ENCODE measurements at regions not wholly inside any gene's neighbourhood (a gene's known extent, or its start where the extent isn't known, plus 50 kb on each side); places are given as distances from the start of the nearest gene placed in this dataset.
"Not testable (repeated sequence)": the region's sequence is repeated elsewhere in the genome, so short reads cannot be mapped to it uniquely, and the experiment has no call there.

- not testable (repeated sequence) for H3K36me3 ChIP-seq (ENCODE audit: control insufficient read depth, insufficient read depth, low read length); H3K4me1 ChIP-seq (ENCODE audit: control insufficient read depth, insufficient read depth, low read length, poor library complexity, severe bottlenecking); H3K27ac ChIP-seq (ENCODE audit: low read depth, low read length, severe bottlenecking); H3K4me3 ChIP-seq (ENCODE audit: extremely low read depth, insufficient read depth, low read length, poor library complexity, severe bottlenecking); H3K9me3 ChIP-seq (ENCODE audit: control insufficient read depth, low read length)
- 85 to 86% methylated on average over 3 to 4 of the region's 6 CpGs for WGBS, 2 experiments (ENCODE audit: insufficient coverage in 2 of 2)
Observed at GRCh38 chr17:20666689-20667088, 87.2 kb downstream of the CDRT15L2 start.

- no CpG with 5 or more reads among the region's 2 CpGs for WGBS, 2 experiments (ENCODE audit: insufficient coverage in 2 of 2)
- H3K9me3 ChIP-seq (ENCODE audit: control insufficient read depth, low read length); H3K36me3 ChIP-seq (ENCODE audit: control insufficient read depth, insufficient read depth, low read length); H3K27ac ChIP-seq (ENCODE audit: low read depth, low read length, severe bottlenecking); H3K4me1 ChIP-seq (ENCODE audit: control insufficient read depth, insufficient read depth, low read length, poor library complexity, severe bottlenecking); H3K4me3 ChIP-seq (ENCODE audit: extremely low read depth, insufficient read depth, low read length, poor library complexity, severe bottlenecking): not testable (repeated sequence)
Observed at GRCh38 chr17:20667712-20668111, 88.2 kb downstream of the CDRT15L2 start.

GRCh38 chr17:20668316-20668715, 88.8 kb downstream of the CDRT15L2 start:
- not testable (repeated sequence) for H3K4me3 ChIP-seq (ENCODE audit: extremely low read depth, insufficient read depth, low read length, poor library complexity, severe bottlenecking); H3K4me1 ChIP-seq (ENCODE audit: control insufficient read depth, insufficient read depth, low read length, poor library complexity, severe bottlenecking); H3K36me3 ChIP-seq (ENCODE audit: control insufficient read depth, insufficient read depth, low read length); H3K9me3 ChIP-seq (ENCODE audit: control insufficient read depth, low read length); H3K27ac ChIP-seq (ENCODE audit: low read depth, low read length, severe bottlenecking)
- WGBS, 2 experiments (ENCODE audit: insufficient coverage in 2 of 2): no CpG with 5 or more reads among the region's 4 CpGs

- H3K4me1 ChIP-seq (ENCODE audit: control insufficient read depth, insufficient read depth, low read length, poor library complexity, severe bottlenecking); H3K4me3 ChIP-seq (ENCODE audit: extremely low read depth, insufficient read depth, low read length, poor library complexity, severe bottlenecking); H3K36me3 ChIP-seq (ENCODE audit: control insufficient read depth, insufficient read depth, low read length); H3K9me3 ChIP-seq (ENCODE audit: control insufficient read depth, low read length); H3K27ac ChIP-seq (ENCODE audit: low read depth, low read length, severe bottlenecking): not testable (repeated sequence)
Observed at GRCh38 chr17:20668868-20669267, 89.3 kb downstream of the CDRT15L2 start.

- not testable (repeated sequence) for H3K9me3 ChIP-seq (ENCODE audit: control insufficient read depth, low read length); H3K27ac ChIP-seq (ENCODE audit: low read depth, low read length, severe bottlenecking); H3K4me3 ChIP-seq (ENCODE audit: extremely low read depth, insufficient read depth, low read length, poor library complexity, severe bottlenecking); H3K4me1 ChIP-seq (ENCODE audit: control insufficient read depth, insufficient read depth, low read length, poor library complexity, severe bottlenecking); H3K36me3 ChIP-seq (ENCODE audit: control insufficient read depth, insufficient read depth, low read length)
- no CpG with 5 or more reads among the region's 3 CpGs for WGBS, 2 experiments (ENCODE audit: insufficient coverage in 2 of 2)
Observed at GRCh38 chr17:20670506-20670905, 91.0 kb downstream of the CDRT15L2 start.

- WGBS, 2 experiments (ENCODE audit: insufficient coverage in 2 of 2): no CpG with 5 or more reads among the region's 2 CpGs
- not testable (repeated sequence) for H3K4me1 ChIP-seq (ENCODE audit: control insufficient read depth, insufficient read depth, low read length, poor library complexity, severe bottlenecking); H3K36me3 ChIP-seq (ENCODE audit: control insufficient read depth, insufficient read depth, low read length); H3K4me3 ChIP-seq (ENCODE audit: extremely low read depth, insufficient read depth, low read length, poor library complexity, severe bottlenecking); H3K9me3 ChIP-seq (ENCODE audit: control insufficient read depth, low read length); H3K27ac ChIP-seq (ENCODE audit: low read depth, low read length, severe bottlenecking)
Observed at GRCh38 chr17:20674374-20674773, 94.8 kb downstream of the CDRT15L2 start.

- H3K27ac ChIP-seq (ENCODE audit: low read depth, low read length, severe bottlenecking): not testable (repeated sequence)
- no CpG with 5 or more reads among the region's 2 CpGs for WGBS, 2 experiments (ENCODE audit: insufficient coverage in 2 of 2)
Observed at GRCh38 chr17:20675707-20676106, 96.2 kb downstream of the CDRT15L2 start.

GRCh38 chr17:20676656-20677055, 97.1 kb downstream of the CDRT15L2 start:
- not testable (repeated sequence) for H3K4me1 ChIP-seq (ENCODE audit: control insufficient read depth, insufficient read depth, low read length, poor library complexity, severe bottlenecking); H3K27ac ChIP-seq (ENCODE audit: low read depth, low read length, severe bottlenecking); H3K36me3 ChIP-seq (ENCODE audit: control insufficient read depth, insufficient read depth, low read length); H3K9me3 ChIP-seq (ENCODE audit: control insufficient read depth, low read length); H3K4me3 ChIP-seq (ENCODE audit: extremely low read depth, insufficient read depth, low read length, poor library complexity, severe bottlenecking)
- no CpG with 5 or more reads among the region's 1 CpG for WGBS, 2 experiments (ENCODE audit: insufficient coverage in 2 of 2)

More at GRCh38 chr17:20675707-20676106, 96.2 kb downstream of the CDRT15L2 start:
- not testable (repeated sequence) for H3K9me3 ChIP-seq (ENCODE audit: control insufficient read depth, low read length); H3K4me1 ChIP-seq (ENCODE audit: control insufficient read depth, insufficient read depth, low read length, poor library complexity, severe bottlenecking); H3K4me3 ChIP-seq (ENCODE audit: extremely low read depth, insufficient read depth, low read length, poor library complexity, severe bottlenecking); H3K36me3 ChIP-seq (ENCODE audit: control insufficient read depth, insufficient read depth, low read length)

- not testable (repeated sequence) for H3K36me3 ChIP-seq (ENCODE audit: control insufficient read depth, insufficient read depth, low read length); H3K4me1 ChIP-seq (ENCODE audit: control insufficient read depth, insufficient read depth, low read length, poor library complexity, severe bottlenecking); H3K4me3 ChIP-seq (ENCODE audit: extremely low read depth, insufficient read depth, low read length, poor library complexity, severe bottlenecking); H3K9me3 ChIP-seq (ENCODE audit: control insufficient read depth, low read length); H3K27ac ChIP-seq (ENCODE audit: low read depth, low read length, severe bottlenecking)
- WGBS, 2 experiments (ENCODE audit: insufficient coverage in 2 of 2): 78 to 85% methylated on average over 5 to 7 of the region's 8 CpGs
Observed at GRCh38 chr17:20677469-20677868, 97.9 kb downstream of the CDRT15L2 start.

- H3K4me1 ChIP-seq (ENCODE audit: control insufficient read depth, insufficient read depth, low read length, poor library complexity, severe bottlenecking); H3K36me3 ChIP-seq (ENCODE audit: control insufficient read depth, insufficient read depth, low read length); H3K4me3 ChIP-seq (ENCODE audit: extremely low read depth, insufficient read depth, low read length, poor library complexity, severe bottlenecking); H3K9me3 ChIP-seq (ENCODE audit: control insufficient read depth, low read length); H3K27ac ChIP-seq (ENCODE audit: low read depth, low read length, severe bottlenecking): not testable (repeated sequence)
- 83% methylated on average over 2 of the region's 5 CpGs; no CpG with 5 or more reads in 1 of the 2 experiments for WGBS, 2 experiments (ENCODE audit: insufficient coverage in 2 of 2)
Observed at GRCh38 chr17:20678424-20678823, 98.9 kb downstream of the CDRT15L2 start.

GRCh38 chr17:20681746-20682722, 102.5 kb downstream of the CDRT15L2 start:
- WGBS, 2 experiments (ENCODE audit: insufficient coverage in 2 of 2): 100% methylated on average over 3 of the region's 8 CpGs; no CpG with 5 or more reads in 1 of the 2 experiments
- not testable (repeated sequence) for H3K36me3 ChIP-seq (ENCODE audit: control insufficient read depth, insufficient read depth, low read length); H3K4me1 ChIP-seq (ENCODE audit: control insufficient read depth, insufficient read depth, low read length, poor library complexity, severe bottlenecking); H3K4me3 ChIP-seq (ENCODE audit: extremely low read depth, insufficient read depth, low read length, poor library complexity, severe bottlenecking); H3K9me3 ChIP-seq (ENCODE audit: control insufficient read depth, low read length); H3K27ac ChIP-seq (ENCODE audit: low read depth, low read length, severe bottlenecking)

Measured in mesodermal cell (in vitro differentiated cells).